Mucosa of descending colon (tissue), 3 donors: ENCODE measurements at regions not wholly inside any gene's neighbourhood (a gene's known extent, or its start where the extent isn't known, plus 50 kb on each side); places are given as distances from the start of the nearest gene placed in this dataset.
"Not testable (repeated sequence)": the region's sequence is repeated elsewhere in the genome, so short reads cannot be mapped to it uniquely, and the experiment has no call there.

ENCODE experiments used
- ATAC-seq: fragments of 200-7000 bp; cut with Tn5 transposase; one replicate; pipeline ENCODE4 v1.9.1; 2020; ENCODE audit warnings: mild to moderate bottlenecking, moderate library complexity
- DNase-seq, 3 donors: peaks; one replicate each; pipeline ENCODE4 v3.0.0-alpha.2; 2020
- H3K36me3 ChIP-seq: fragments of 200-600 bp; one replicate; pipeline ENCODE4 v1.8.0; 2021; ENCODE audit warnings: low read depth, mild to moderate bottlenecking
- H3K4me1 ChIP-seq: fragments of 200-600 bp; one replicate; pipeline ENCODE4 v1.8.0; 2021; ENCODE audit warnings: low read depth, mild to moderate bottlenecking
- H3K4me3 ChIP-seq: fragments of 200-600 bp; one replicate; pipeline ENCODE4 v1.8.0; 2021; ENCODE audit warnings: mild to moderate bottlenecking
- H3K9me3 ChIP-seq: fragments of 200-600 bp; one replicate; pipeline ENCODE4 v1.8.0; 2021; ENCODE audit warnings: mild to moderate bottlenecking
- intact Hi-C, 2 donors: fragments of 100-400 bp; cut with DNase I in 1 of 2; cut with micrococcal nuclease in 1 of 2; formaldehyde crosslinking; loops; one replicate each; pipeline versions ENCODE4 v1.11.0 to v1.11.1; 2022; cut with DNase I, micrococcal nuclease
- TF ChIP-seq, protein P1 (sequence below): fragments of 200-600 bp; IDR thresholded peaks from one replicate; pipeline ENCODE4 v1.8.0; 2022; ENCODE audit warnings: antibody characterized with exemption, mild to moderate bottlenecking
- donor health status: DM: no; HTN: no; CAD: no; lungs with moderate emphysema.
- donor health status: DM: no; HTN: no; CAD: no.
- donor health status: DM: no; HTN: yes; CAD: no.

DNA sequence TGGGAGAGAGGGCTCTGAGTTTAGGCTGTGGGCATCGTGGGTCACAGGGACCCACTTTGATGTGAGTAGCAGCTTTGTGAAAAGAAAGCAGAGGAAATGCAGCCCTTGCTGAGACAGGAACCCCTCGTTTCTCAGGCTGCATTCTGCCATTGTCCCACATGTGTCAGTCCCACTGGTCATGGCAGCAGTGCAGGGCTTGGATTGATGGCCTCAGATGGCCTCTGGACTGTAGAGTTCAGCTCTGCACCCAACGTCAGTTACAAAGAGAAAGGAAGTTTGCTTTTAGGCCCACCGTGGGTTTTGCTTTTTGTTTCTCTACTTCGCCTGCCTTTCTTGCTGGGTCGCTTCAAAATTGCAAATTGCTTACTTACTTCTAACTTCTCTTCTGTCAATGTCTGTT is 248.3 kb upstream of the KLF3 start:
- no peaks in the 10 kb centered on the region for H3K36me3 ChIP-seq
- DNase-seq (no peak), ATAC-seq (no peak)
- no peaks in the 10 kb centered on the region for H3K9me3 ChIP-seq
- intact Hi-C loops = no loop called here
- H3K4me3 ChIP-seq = no peak overlapping the region
- peaks cover 5% of the 10 kb centered on the region for H3K4me1 ChIP-seq
- TF ChIP-seq, protein P1, sequence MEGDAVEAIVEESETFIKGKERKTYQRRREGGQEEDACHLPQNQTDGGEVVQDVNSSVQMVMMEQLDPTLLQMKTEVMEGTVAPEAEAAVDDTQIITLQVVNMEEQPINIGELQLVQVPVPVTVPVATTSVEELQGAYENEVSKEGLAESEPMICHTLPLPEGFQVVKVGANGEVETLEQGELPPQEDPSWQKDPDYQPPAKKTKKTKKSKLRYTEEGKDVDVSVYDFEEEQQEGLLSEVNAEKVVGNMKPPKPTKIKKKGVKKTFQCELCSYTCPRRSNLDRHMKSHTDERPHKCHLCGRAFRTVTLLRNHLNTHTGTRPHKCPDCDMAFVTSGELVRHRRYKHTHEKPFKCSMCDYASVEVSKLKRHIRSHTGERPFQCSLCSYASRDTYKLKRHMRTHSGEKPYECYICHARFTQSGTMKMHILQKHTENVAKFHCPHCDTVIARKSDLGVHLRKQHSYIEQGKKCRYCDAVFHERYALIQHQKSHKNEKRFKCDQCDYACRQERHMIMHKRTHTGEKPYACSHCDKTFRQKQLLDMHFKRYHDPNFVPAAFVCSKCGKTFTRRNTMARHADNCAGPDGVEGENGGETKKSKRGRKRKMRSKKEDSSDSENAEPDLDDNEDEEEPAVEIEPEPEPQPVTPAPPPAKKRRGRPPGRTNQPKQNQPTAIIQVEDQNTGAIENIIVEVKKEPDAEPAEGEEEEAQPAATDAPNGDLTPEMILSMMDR = no peak

DNA sequence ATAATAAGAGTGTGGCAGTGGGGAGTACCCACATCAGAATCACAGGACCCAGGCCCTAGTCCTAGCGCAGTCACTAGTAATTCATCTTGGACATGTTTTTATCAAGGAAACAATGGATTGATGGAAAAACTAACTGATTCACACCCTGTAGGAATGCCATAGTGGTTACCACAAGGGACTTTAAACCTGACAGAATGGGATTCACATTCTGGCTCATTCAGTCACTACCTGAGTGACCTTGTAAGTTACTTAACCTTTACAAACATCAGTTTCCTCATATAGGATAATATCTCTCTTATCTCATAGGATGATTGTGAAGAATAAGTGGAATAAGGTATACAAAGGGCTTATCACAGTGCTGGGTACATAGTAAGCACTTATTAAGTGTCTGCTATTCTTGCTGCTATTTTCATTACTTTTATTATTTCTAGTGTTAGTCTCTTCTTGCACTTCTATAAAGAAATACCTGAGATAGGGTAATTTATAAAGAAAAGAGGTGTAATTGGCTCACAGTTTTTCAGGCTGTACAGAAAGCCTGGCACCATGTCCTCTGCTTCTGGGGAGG is 247.5 kb upstream of the KLF3 start:
- H3K4me1 ChIP-seq = peaks cover 5% of the 10 kb centered on the region
- ATAC-seq (no peak), DNase-seq (no peak)
- TF ChIP-seq, protein P1 = no peak
- no peak overlapping the region for H3K4me3 ChIP-seq
- intact Hi-C loops = no loop called here
- H3K36me3 ChIP-seq = no peaks in the 10 kb centered on the region
- no peaks in the 10 kb centered on the region for H3K9me3 ChIP-seq

DNA sequence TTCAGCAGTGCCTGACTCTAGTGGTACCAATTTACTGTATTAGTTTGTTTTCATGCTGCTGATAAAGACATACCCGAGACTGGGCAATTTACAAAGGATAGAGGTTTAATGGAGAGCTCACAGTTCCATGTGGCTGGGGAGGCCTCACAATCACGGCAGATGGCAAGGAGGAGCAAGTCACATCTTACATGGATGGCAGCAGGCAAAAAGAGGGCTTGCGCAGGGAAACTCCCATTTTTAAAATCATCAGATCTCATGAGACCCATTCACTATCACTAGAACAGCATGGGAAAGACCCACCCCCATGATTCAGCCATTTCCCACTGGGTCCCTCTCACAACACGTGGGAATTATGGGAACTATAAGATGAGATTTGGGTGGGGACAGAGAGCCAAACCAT is 243.7 kb upstream of the KLF3 start:
- H3K36me3 ChIP-seq, H3K4me1 ChIP-seq, H3K4me3 ChIP-seq, ATAC-seq, H3K9me3 ChIP-seq, DNase-seq, intact Hi-C loops: not testable (repeated sequence)

DNA sequence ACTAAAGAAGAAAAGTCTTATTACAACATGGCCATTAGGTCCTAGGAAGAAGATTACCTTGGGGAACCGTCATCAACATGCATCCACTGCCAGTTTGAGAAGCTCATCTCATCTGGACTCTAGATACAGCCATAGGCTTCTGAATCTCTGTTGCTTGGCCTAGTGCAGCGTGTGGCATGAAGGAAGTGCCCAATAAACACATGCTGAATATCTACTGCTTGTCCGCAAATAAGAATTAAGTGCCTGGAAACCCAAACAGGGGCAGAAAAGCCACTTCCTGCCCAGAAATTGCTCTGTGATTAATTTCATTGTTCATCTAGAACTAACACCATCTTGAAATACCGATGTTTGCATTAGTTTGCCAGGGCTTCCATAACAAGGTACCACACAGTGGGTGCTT is 241.1 kb upstream of the KLF3 start:
- Histone ChIP-seq H3K36me3 (no peaks in the 10 kb centered on the region), H3K4me3 (no peak overlapping the region), H3K4me1 (no peaks in the 10 kb centered on the region), H3K9me3 (no peaks in the 10 kb centered on the region)
- no peak for ATAC-seq
- no peak for DNase-seq
- intact Hi-C loops = no loop called here
- TF ChIP-seq, protein P1 = no peak

DNA sequence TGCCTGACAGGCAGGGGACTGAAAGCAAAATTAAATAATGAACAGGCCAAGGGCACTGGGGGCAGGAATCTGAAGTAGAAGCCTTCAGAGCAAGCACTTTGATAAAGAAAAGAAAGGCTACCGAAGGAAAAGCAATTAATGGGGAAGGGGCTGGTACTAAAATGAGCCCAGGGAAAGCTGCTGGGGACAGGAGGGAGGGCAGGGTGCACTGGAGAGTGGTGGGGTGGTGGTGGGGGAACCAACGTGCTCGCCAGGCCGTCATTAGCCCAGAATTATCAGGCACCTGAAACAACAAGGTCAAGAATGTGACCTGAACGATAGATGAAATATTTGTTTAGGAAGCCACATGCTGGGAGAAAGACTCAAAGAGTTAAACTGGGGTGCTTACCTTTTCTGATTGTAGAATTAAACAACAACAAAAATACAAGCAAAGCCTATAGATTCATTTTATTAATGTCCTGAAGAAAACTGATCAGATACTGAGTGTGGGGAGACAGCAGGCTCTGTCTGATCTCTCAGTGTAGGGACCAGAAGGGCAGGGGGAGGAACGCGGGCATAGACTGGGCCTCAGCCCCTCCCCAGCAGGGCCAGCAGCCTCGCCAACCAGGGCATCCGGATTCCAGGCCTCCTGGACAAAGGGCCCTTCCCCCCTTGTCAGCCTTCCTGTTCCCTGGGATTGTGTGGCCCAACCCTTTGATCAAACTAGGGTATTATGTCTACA is 239.7 kb upstream of the KLF3 start:
- no peak overlapping the region for H3K4me3 ChIP-seq
- DNase-seq = peak; percentile 64 to 72 (median 69)
- ATAC-seq = peak; percentile 93
- H3K9me3 ChIP-seq = no peaks in the 10 kb centered on the region
- intact Hi-C loops = no loop called here
- H3K36me3 ChIP-seq = no peaks in the 10 kb centered on the region
- TF ChIP-seq, protein P1 = no peak
- H3K4me1 ChIP-seq = no peaks in the 10 kb centered on the region

DNA sequence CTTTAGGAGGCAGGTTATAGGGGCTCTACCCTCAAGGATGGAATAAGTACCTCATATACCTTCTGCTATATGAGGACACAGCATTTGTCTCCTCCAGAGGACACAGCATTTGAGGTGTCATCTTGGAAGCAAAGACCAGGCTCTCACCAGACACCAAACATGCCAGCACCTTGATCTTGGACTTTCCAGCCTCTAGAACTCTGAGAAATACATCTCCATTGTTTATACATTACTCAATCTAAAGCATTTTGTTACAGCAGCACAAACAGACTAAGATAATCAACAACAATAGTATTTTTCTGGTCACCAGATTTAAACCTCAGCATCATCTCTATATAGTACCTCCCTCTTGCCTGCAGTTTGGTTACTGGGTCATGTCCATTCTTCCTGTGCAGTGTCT is 237.5 kb upstream of the KLF3 start:
- Histone ChIP-seq H3K4me1 (no peaks in the 10 kb centered on the region), H3K4me3 (no peak overlapping the region), H3K9me3 (no peaks in the 10 kb centered on the region), H3K36me3 (no peaks in the 10 kb centered on the region)
- ATAC-seq (no peak), DNase-seq (no peak)
- TF ChIP-seq, protein P1 = no peak
- intact Hi-C loops = no loop called here
